PFSK-1 (cell line): ENCODE measurements at regions not wholly inside any gene's neighbourhood (a gene's known extent, or its start where the extent isn't known, plus 50 kb on each side); places are given as distances from the start of the nearest gene placed in this dataset.

Source experiments
- FOXP2 ChIP-seq: optimal IDR thresholded peaks from 2 replicates; pipeline ENCODE3; 2011; ENCODE audit warnings: borderline replicate concordance, control low read depth, inconsistent platforms; ENCODE audit not compliant: insufficient read depth; ENCODE audit errors: extremely low read length, extremely low read depth
- POLR2AphosphoS5 ChIP-seq: IDR thresholded peaks from 2 replicates; pipeline ENCODE4 v1.6.1; 2012; ENCODE audit warnings: low read depth, mild to moderate bottlenecking, control low read depth, low read length, moderate library complexity
- SIN3A ChIP-seq: IDR thresholded peaks from 2 replicates; pipeline ENCODE4 v1.6.1; 2012; ENCODE audit warnings: mild to moderate bottlenecking, low read length, moderate library complexity, borderline replicate concordance; ENCODE audit not compliant: insufficient read depth
- TAF1 ChIP-seq: IDR thresholded peaks from 2 replicates; pipeline ENCODE4 v1.6.1; 2012; ENCODE audit warnings: low read length, control low read depth, borderline replicate concordance; ENCODE audit not compliant: insufficient read depth
- TF ChIP-seq, protein P1 (sequence below), 2 experiments: IDR thresholded peaks; 2 replicates each; pipeline versions ENCODE4 v1.6.1 to v1.8.0; 2011 to 2012; ENCODE audit warnings: low read depth in 2 of 2, low read length in 2 of 2, control low read depth in 1 of 2, inconsistent platforms in 1 of 2, mild to moderate bottlenecking in 1 of 2, moderate library complexity in 1 of 2; ENCODE audit not compliant: insufficient read depth in 1 of 2

DNA sequence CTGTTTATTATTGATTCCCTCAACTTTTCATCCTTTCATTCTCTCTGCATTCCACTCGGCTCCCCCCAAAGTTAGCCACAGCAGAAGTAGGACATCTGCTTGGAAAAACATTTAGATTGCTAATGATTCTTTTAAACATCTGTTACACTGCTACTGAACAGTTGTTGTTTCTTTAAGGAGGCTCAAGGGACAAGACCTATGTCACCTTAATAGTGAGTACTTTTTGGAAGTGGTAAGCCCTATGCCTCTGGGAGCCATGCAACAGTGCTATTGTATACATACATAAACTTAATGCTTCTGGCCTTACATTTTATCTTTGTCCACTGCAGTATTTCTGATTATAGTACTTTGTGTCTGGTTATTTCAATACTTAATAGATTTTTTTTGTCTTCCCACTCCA is 628.2 kb upstream of the FOXG1 start:
- no peak for TF ChIP-seq SIN3A
- TF ChIP-seq TAF1 = no peak
- TF ChIP-seq, protein P1, sequence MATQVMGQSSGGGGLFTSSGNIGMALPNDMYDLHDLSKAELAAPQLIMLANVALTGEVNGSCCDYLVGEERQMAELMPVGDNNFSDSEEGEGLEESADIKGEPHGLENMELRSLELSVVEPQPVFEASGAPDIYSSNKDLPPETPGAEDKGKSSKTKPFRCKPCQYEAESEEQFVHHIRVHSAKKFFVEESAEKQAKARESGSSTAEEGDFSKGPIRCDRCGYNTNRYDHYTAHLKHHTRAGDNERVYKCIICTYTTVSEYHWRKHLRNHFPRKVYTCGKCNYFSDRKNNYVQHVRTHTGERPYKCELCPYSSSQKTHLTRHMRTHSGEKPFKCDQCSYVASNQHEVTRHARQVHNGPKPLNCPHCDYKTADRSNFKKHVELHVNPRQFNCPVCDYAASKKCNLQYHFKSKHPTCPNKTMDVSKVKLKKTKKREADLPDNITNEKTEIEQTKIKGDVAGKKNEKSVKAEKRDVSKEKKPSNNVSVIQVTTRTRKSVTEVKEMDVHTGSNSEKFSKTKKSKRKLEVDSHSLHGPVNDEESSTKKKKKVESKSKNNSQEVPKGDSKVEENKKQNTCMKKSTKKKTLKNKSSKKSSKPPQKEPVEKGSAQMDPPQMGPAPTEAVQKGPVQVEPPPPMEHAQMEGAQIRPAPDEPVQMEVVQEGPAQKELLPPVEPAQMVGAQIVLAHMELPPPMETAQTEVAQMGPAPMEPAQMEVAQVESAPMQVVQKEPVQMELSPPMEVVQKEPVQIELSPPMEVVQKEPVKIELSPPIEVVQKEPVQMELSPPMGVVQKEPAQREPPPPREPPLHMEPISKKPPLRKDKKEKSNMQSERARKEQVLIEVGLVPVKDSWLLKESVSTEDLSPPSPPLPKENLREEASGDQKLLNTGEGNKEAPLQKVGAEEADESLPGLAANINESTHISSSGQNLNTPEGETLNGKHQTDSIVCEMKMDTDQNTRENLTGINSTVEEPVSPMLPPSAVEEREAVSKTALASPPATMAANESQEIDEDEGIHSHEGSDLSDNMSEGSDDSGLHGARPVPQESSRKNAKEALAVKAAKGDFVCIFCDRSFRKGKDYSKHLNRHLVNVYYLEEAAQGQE (IDR thresholded peaks at IDR 0.05; ENCODE audit: insufficient read depth in 1 of 2, low read depth in 2 of 2, low read length in 2 of 2) = no peak
- no peak for TF ChIP-seq FOXP2
- no peak for TF ChIP-seq POLR2AphosphoS5

DNA sequence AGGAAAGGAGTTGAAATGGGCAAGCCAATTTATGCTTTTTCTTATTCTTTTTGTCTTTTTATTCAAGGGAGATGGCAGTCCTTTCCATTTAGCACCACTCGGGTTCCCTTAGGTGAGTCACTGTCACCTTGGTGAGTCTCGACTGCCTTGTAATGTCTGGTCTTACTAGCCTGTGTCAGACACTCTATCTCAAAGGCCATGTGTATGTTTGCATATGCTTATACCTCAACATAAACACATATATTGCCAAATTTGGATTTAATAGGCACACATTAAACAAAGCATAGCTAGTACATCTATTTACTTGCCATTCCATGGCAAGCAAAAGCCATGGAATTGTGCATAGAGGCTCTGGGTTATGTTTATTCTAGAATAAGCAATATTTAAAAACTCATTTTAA is 624.9 kb upstream of the FOXG1 start:
- no peak for TF ChIP-seq POLR2AphosphoS5
- no peak for TF ChIP-seq FOXP2
- TF ChIP-seq, protein P1 (IDR thresholded peaks at IDR 0.05; ENCODE audit: insufficient read depth in 1 of 2, low read depth in 2 of 2, low read length in 2 of 2) = no peak
- no peak for TF ChIP-seq SIN3A
- no peak for TF ChIP-seq TAF1

GRCh38 chr14:28142400-28143015 is 624.1 kb upstream of the FOXG1 start:
- TF ChIP-seq TAF1 (no peak), FOXP2 (no peak), SIN3A (no peak), POLR2AphosphoS5 (no peak)
- TF ChIP-seq, protein P1 (IDR thresholded peaks at IDR 0.05; ENCODE audit: insufficient read depth in 1 of 2, low read depth in 2 of 2, low read length in 2 of 2) = no peak

DNA sequence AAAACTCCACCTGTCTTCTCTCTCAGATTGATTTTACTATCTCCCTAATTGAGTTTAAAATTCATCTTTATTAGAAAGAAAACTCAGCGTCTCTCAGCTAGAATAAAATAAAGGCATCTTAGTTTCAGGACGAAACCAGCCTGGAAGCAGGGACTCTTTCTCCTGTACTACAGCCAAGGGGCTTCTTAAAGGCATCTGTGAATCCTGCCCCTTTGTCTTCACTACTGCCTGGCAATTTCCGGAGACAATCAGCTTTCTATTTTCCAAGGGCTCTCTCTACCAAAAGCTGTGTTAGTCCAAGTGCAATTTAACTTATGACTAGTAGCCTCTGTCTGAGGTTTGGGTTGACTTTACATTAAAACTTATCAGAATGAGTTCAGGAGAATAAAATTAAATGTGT is 623.3 kb upstream of the FOXG1 start:
- TF ChIP-seq TAF1 (no peak), POLR2AphosphoS5 (no peak), SIN3A (no peak), FOXP2 (no peak)
- TF ChIP-seq, protein P1 (IDR thresholded peaks at IDR 0.05; ENCODE audit: insufficient read depth in 1 of 2, low read depth in 2 of 2, low read length in 2 of 2) = no peak

- TF ChIP-seq SIN3A (no peak), FOXP2 (no peak), TAF1 (no peak)
Observed at GRCh38 chr14:28151926-28152325, 614.7 kb upstream of the FOXG1 start.
